ENCODE measurements at regions not wholly inside any gene's neighbourhood (a gene's known extent, or its start where the extent isn't known, plus 50 kb on each side); places are given as distances from the start of the nearest gene placed in this dataset.

DNA sequence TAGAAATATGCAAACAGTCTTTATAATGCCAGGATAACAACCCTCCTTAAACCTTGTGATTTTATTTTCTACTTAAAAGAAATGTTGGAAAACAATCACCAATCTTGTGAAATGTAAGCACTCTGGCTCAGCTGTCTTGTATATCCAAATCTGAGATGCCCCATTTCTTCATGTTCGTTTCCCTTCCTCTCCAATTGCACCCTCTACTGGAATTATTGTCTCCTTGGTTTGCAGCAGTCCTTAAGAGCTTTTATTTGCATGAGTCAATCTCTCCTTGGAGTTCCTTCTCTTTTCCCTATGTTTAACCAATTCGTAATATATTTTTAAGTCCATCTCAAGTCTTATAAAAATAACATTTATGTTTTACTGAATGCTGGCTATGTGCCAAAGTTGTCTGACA, 362.0 kb upstream of the CDH10 start:
- TF ChIP-seq POLR2A (IDR thresholded peaks at IDR 0.05; ENCODE audit: low read length) (no peak), GATA1 (IDR thresholded peaks at IDR 0.05; ENCODE audit: low read depth, low read length) (no peak)

All from erythroblast (primary cell).